ENCODE measurements at regions not wholly inside any gene's neighbourhood (a gene's known extent, or its start where the extent isn't known, plus 50 kb on each side); places are given as distances from the start of the nearest gene placed in this dataset.

- no peaks in the 10 kb centered on the region for H3K9me3 ChIP-seq (ENCODE audit: control insufficient read depth, insufficient read depth, low read depth, low read length)
- no peaks in the 10 kb centered on the region for H3K36me3 ChIP-seq (ENCODE audit: control insufficient read depth, insufficient read depth, low read length)
- no peak overlapping the region for H3K9ac ChIP-seq (ENCODE audit: low read length)
- no peak overlapping the region for H3K4me3 ChIP-seq (ENCODE audit: low read depth, low read length)
- H3K4me1 ChIP-seq (ENCODE audit: control insufficient read depth, insufficient read depth, low read length) = no peaks in the 10 kb centered on the region
- no peaks in the 10 kb centered on the region for H3K27me3 ChIP-seq (ENCODE audit: control insufficient read depth, insufficient read depth, low read length)
- no peak overlapping the region for H3K27ac ChIP-seq (ENCODE audit: low read depth, low read length)
These were observed 89.6 kb upstream of the PITX2 start for GRCh38 chr4:110712486-110712885.

DNA sequence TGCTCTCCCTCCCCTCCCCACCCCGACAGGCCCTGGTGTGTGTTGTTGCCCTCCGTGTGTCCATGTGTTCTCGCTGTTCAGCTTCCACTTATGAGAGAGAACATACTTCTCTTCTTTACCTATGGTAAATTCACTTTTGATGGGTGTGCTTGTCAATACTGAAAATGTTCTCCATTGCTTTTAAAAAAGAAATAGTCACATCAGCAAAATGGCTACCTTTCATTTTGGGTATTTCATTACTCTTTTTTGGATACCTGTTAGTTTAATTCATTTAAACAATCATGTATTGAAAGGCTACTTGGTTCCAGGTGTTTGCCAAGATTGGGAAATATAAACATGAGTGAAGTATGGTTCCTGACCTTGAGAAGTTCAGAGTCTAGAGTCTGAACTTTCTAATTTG is 107.4 kb upstream of the PITX2 start:
- no peaks in the 10 kb centered on the region for H3K27me3 ChIP-seq (ENCODE audit: control insufficient read depth, insufficient read depth, low read length)
- H3K4me1 ChIP-seq (ENCODE audit: control insufficient read depth, insufficient read depth, low read length) = no peaks in the 10 kb centered on the region
- H3K9ac ChIP-seq (ENCODE audit: low read length) = no peak overlapping the region
- H3K36me3 ChIP-seq (ENCODE audit: control insufficient read depth, insufficient read depth, low read length) = no peaks in the 10 kb centered on the region
- H3K9me3 ChIP-seq (ENCODE audit: control insufficient read depth, insufficient read depth, low read depth, low read length) = no peaks in the 10 kb centered on the region
- H3K27ac ChIP-seq (ENCODE audit: low read depth, low read length) = no peak overlapping the region
- no peak overlapping the region for H3K4me3 ChIP-seq (ENCODE audit: low read depth, low read length)

GRCh38 chr4:110733901-110734300 is 111.0 kb upstream of the PITX2 start:
- H3K27ac ChIP-seq (ENCODE audit: low read depth, low read length) = no peak overlapping the region
- H3K36me3 ChIP-seq (ENCODE audit: control insufficient read depth, insufficient read depth, low read length) = no peaks in the 10 kb centered on the region
- H3K27me3 ChIP-seq (ENCODE audit: control insufficient read depth, insufficient read depth, low read length) = no peaks in the 10 kb centered on the region
- H3K9ac ChIP-seq (ENCODE audit: low read length) = no peak overlapping the region
- no peak overlapping the region for H3K4me3 ChIP-seq (ENCODE audit: low read depth, low read length)
- H3K4me1 ChIP-seq (ENCODE audit: control insufficient read depth, insufficient read depth, low read length) = no peaks in the 10 kb centered on the region
- H3K9me3 ChIP-seq (ENCODE audit: control insufficient read depth, insufficient read depth, low read depth, low read length) = no peaks in the 10 kb centered on the region

- Histone ChIP-seq H3K4me3 (ENCODE audit: low read depth, low read length) (no peak overlapping the region), H3K27me3 (ENCODE audit: control insufficient read depth, insufficient read depth, low read length) (no peaks in the 10 kb centered on the region), H3K4me1 (ENCODE audit: control insufficient read depth, insufficient read depth, low read length) (no peaks in the 10 kb centered on the region), H3K9me3 (ENCODE audit: control insufficient read depth, insufficient read depth, low read depth, low read length) (no peaks in the 10 kb centered on the region), H3K9ac (ENCODE audit: low read length) (no peak overlapping the region), H3K27ac (ENCODE audit: low read depth, low read length) (no peak overlapping the region), H3K36me3 (ENCODE audit: control insufficient read depth, insufficient read depth, low read length) (no peaks in the 10 kb centered on the region)
These were observed 112.8 kb upstream of the PITX2 start for GRCh38 chr4:110735686-110736085.

DNA sequence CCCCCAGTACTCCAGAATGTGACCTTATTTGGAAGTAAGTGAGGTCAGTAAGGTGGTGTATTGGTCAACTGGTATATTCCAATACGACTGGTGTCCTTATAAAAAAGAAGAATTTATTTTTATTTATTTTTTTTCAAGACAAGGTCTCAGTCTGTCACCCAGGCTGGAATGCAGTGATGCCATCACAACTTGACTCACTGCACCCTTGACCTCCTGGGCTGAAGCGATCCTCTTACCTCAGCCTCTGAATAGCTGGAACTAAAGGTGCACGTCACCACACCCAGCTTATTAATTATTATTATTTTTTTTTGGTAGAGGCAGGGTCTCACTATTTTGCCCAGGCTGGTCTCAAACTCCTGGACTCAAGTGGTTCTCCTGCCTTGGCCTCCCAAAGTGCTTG is 115.1 kb upstream of the PITX2 start:
- Histone ChIP-seq H3K4me3 (ENCODE audit: low read depth, low read length) (no peak overlapping the region), H3K4me1 (ENCODE audit: control insufficient read depth, insufficient read depth, low read length) (no peaks in the 10 kb centered on the region), H3K9me3 (ENCODE audit: control insufficient read depth, insufficient read depth, low read depth, low read length) (no peaks in the 10 kb centered on the region), H3K27me3 (ENCODE audit: control insufficient read depth, insufficient read depth, low read length) (no peaks in the 10 kb centered on the region), H3K36me3 (ENCODE audit: control insufficient read depth, insufficient read depth, low read length) (no peaks in the 10 kb centered on the region), H3K27ac (ENCODE audit: low read depth, low read length) (no peak overlapping the region), H3K9ac (ENCODE audit: low read length) (no peak overlapping the region)

GRCh38 chr4:110742143-110742542 is 119.3 kb upstream of the PITX2 start:
- H3K4me1 ChIP-seq (ENCODE audit: control insufficient read depth, insufficient read depth, low read length) = no peaks in the 10 kb centered on the region
- no peaks in the 10 kb centered on the region for H3K36me3 ChIP-seq (ENCODE audit: control insufficient read depth, insufficient read depth, low read length)
- H3K9ac ChIP-seq (ENCODE audit: low read length) = no peak overlapping the region
- no peaks in the 10 kb centered on the region for H3K9me3 ChIP-seq (ENCODE audit: control insufficient read depth, insufficient read depth, low read depth, low read length)
- no peak overlapping the region for H3K27ac ChIP-seq (ENCODE audit: low read depth, low read length)
- H3K4me3 ChIP-seq (ENCODE audit: low read depth, low read length) = no peak overlapping the region
- no peaks in the 10 kb centered on the region for H3K27me3 ChIP-seq (ENCODE audit: control insufficient read depth, insufficient read depth, low read length)

- Histone ChIP-seq H3K4me3 (ENCODE audit: low read depth, low read length) (no peak overlapping the region), H3K36me3 (ENCODE audit: control insufficient read depth, insufficient read depth, low read length) (no peaks in the 10 kb centered on the region), H3K9ac (ENCODE audit: low read length) (no peak overlapping the region), H3K27ac (ENCODE audit: low read depth, low read length) (no peak overlapping the region), H3K9me3 (ENCODE audit: control insufficient read depth, insufficient read depth, low read depth, low read length) (no peaks in the 10 kb centered on the region), H3K4me1 (ENCODE audit: control insufficient read depth, insufficient read depth, low read length) (no peaks in the 10 kb centered on the region), H3K27me3 (ENCODE audit: control insufficient read depth, insufficient read depth, low read length) (no peaks in the 10 kb centered on the region)
These were observed 125.2 kb upstream of the PITX2 start for GRCh38 chr4:110748071-110748470.

GRCh38 chr4:110751183-110751582 is 128.3 kb upstream of the PITX2 start:
- H3K36me3 ChIP-seq (ENCODE audit: control insufficient read depth, insufficient read depth, low read length) = no peaks in the 10 kb centered on the region
- no peaks in the 10 kb centered on the region for H3K27me3 ChIP-seq (ENCODE audit: control insufficient read depth, insufficient read depth, low read length)
- no peak overlapping the region for H3K9ac ChIP-seq (ENCODE audit: low read length)
- H3K4me1 ChIP-seq (ENCODE audit: control insufficient read depth, insufficient read depth, low read length) = no peaks in the 10 kb centered on the region
- no peaks in the 10 kb centered on the region for H3K9me3 ChIP-seq (ENCODE audit: control insufficient read depth, insufficient read depth, low read depth, low read length)
- no peak overlapping the region for H3K4me3 ChIP-seq (ENCODE audit: low read depth, low read length)
- no peak overlapping the region for H3K27ac ChIP-seq (ENCODE audit: low read depth, low read length)

- Histone ChIP-seq H3K9ac (ENCODE audit: low read length) (no peak overlapping the region), H3K4me1 (ENCODE audit: control insufficient read depth, insufficient read depth, low read length) (no peaks in the 10 kb centered on the region), H3K27ac (ENCODE audit: low read depth, low read length) (no peak overlapping the region), H3K36me3 (ENCODE audit: control insufficient read depth, insufficient read depth, low read length) (no peaks in the 10 kb centered on the region), H3K4me3 (ENCODE audit: low read depth, low read length) (no peak overlapping the region), H3K9me3 (ENCODE audit: control insufficient read depth, insufficient read depth, low read depth, low read length) (no peaks in the 10 kb centered on the region), H3K27me3 (ENCODE audit: control insufficient read depth, insufficient read depth, low read length) (no peaks in the 10 kb centered on the region)
These were observed 129.1 kb upstream of the PITX2 start for GRCh38 chr4:110751986-110752385.

- no peaks in the 10 kb centered on the region for H3K27me3 ChIP-seq (ENCODE audit: control insufficient read depth, insufficient read depth, low read length)
- no peak overlapping the region for H3K27ac ChIP-seq (ENCODE audit: low read depth, low read length)
- no peak overlapping the region for H3K9ac ChIP-seq (ENCODE audit: low read length)
- no peak overlapping the region for H3K4me3 ChIP-seq (ENCODE audit: low read depth, low read length)
- no peaks in the 10 kb centered on the region for H3K36me3 ChIP-seq (ENCODE audit: control insufficient read depth, insufficient read depth, low read length)
- H3K4me1 ChIP-seq (ENCODE audit: control insufficient read depth, insufficient read depth, low read length) = no peaks in the 10 kb centered on the region
- no peaks in the 10 kb centered on the region for H3K9me3 ChIP-seq (ENCODE audit: control insufficient read depth, insufficient read depth, low read depth, low read length)
These were observed 130.6 kb upstream of the PITX2 start for GRCh38 chr4:110753466-110753865.

- H3K27me3 ChIP-seq (ENCODE audit: control insufficient read depth, insufficient read depth, low read length) = no peaks in the 10 kb centered on the region
- no peaks in the 10 kb centered on the region for H3K36me3 ChIP-seq (ENCODE audit: control insufficient read depth, insufficient read depth, low read length)
- H3K9me3 ChIP-seq (ENCODE audit: control insufficient read depth, insufficient read depth, low read depth, low read length) = no peaks in the 10 kb centered on the region
- H3K9ac ChIP-seq (ENCODE audit: low read length) = no peak overlapping the region
- no peak overlapping the region for H3K27ac ChIP-seq (ENCODE audit: low read depth, low read length)
- H3K4me1 ChIP-seq (ENCODE audit: control insufficient read depth, insufficient read depth, low read length) = no peaks in the 10 kb centered on the region
- H3K4me3 ChIP-seq (ENCODE audit: low read depth, low read length) = no peak overlapping the region
These were observed 131.8 kb upstream of the PITX2 start for GRCh38 chr4:110754716-110755115.

GRCh38 chr4:110769578-110769977 is 146.7 kb upstream of the PITX2 start:
- H3K27me3 ChIP-seq (ENCODE audit: control insufficient read depth, insufficient read depth, low read length) = no peaks in the 10 kb centered on the region
- H3K36me3 ChIP-seq (ENCODE audit: control insufficient read depth, insufficient read depth, low read length) = no peaks in the 10 kb centered on the region
- no peak overlapping the region for H3K4me3 ChIP-seq (ENCODE audit: low read depth, low read length)
- no peaks in the 10 kb centered on the region for H3K9me3 ChIP-seq (ENCODE audit: control insufficient read depth, insufficient read depth, low read depth, low read length)
- H3K9ac ChIP-seq (ENCODE audit: low read length) = no peak overlapping the region
- H3K4me1 ChIP-seq (ENCODE audit: control insufficient read depth, insufficient read depth, low read length) = no peaks in the 10 kb centered on the region
- no peak overlapping the region for H3K27ac ChIP-seq (ENCODE audit: low read depth, low read length)
